Fibroblast of the aortic adventitia (primary cell): ENCODE measurements at regions not wholly inside any gene's neighbourhood (a gene's known extent, or its start where the extent isn't known, plus 50 kb on each side); places are given as distances from the start of the nearest gene placed in this dataset.

Source experiments
- DNase-seq: peaks from one replicate; pipeline ENCODE4 v3.0.0-alpha.2; 2010; ENCODE audit warnings: low read depth
- H3K4me3 ChIP-seq: 2 replicates; pipeline ENCODE4 v1.5.1; 2011; ENCODE audit warnings: low read depth, mild to moderate bottlenecking, control low read depth, low read length, moderate library complexity
- CTCF ChIP-seq: IDR thresholded peaks from 2 replicates; pipeline ENCODE4 v1.5.1; 2011; ENCODE audit warnings: mild to moderate bottlenecking, low read length, control low read depth, inconsistent platforms; ENCODE audit not compliant: insufficient read depth

- TF ChIP-seq CTCF, result no peak
- peak; percentile 12 for DNase-seq
- H3K4me3 ChIP-seq, result no peak overlapping the region
These were observed 233.4 kb upstream of the SPRY2 start for GRCh38 chr13:80574113-80574850.

- TF ChIP-seq CTCF, result no peak
- no peak for DNase-seq
These were observed 232.0 kb upstream of the SPRY2 start for GRCh38 chr13:80572923-80573316.

GRCh38 chr13:80572308-80572922 lies 231.5 kb upstream of the SPRY2 start:
- no peak for TF ChIP-seq CTCF
- no peak for DNase-seq

More at GRCh38 chr13:80572923-80573316, 232.0 kb upstream of the SPRY2 start:
- H3K4me3 ChIP-seq, result no peak overlapping the region

GRCh38 chr13:80571346-80572307 lies 230.7 kb upstream of the SPRY2 start:
- DNase-seq, result no peak
- H3K4me3 ChIP-seq, result no peak overlapping the region
- TF ChIP-seq CTCF, result no peak

More at GRCh38 chr13:80572308-80572922, 231.5 kb upstream of the SPRY2 start:
- no peak overlapping the region for H3K4me3 ChIP-seq

- no peak for DNase-seq
- no peak for TF ChIP-seq CTCF
- no peak overlapping the region for H3K4me3 ChIP-seq
These were observed 222.5 kb upstream of the SPRY2 start for GRCh38 chr13:80563439-80563838.

- no peak overlapping the region for H3K4me3 ChIP-seq
- no peak for DNase-seq
- TF ChIP-seq CTCF, result no peak
These were observed 221.7 kb upstream of the SPRY2 start for GRCh38 chr13:80562433-80563156.
